Omental fat pad (tissue), 3 donors: ENCODE measurements at regions not wholly inside any gene's neighbourhood (a gene's known extent, or its start where the extent isn't known, plus 50 kb on each side); places are given as distances from the start of the nearest gene placed in this dataset.

Experiments
- ATAC-seq: fragments of 150-250 bp; one replicate; pipeline ENCODE4 v1.9.1; 2016; ENCODE audit warnings: mild to moderate bottlenecking, moderate library complexity; ENCODE audit not compliant: low FRiP score
- DNase-seq: peaks from one replicate; pipeline ENCODE4 v3.0.0-alpha.2; 2019; ENCODE audit warnings: low spot score
- CTCF ChIP-seq, 3 donors: fragments of 450-650 bp; IDR thresholded peaks; one replicate each; pipeline ENCODE4 v1.5.1; 2016 to 2017; ENCODE audit warnings: antibody characterized with exemption in 3 of 3, mild to moderate bottlenecking in 3 of 3, moderate library complexity in 2 of 3

GRCh38 chr11:37632748-37633147 lies 1034.7 kb upstream of the RAG2 start:
- DNase-seq = no peak
- TF ChIP-seq CTCF (IDR thresholded peaks at IDR 0.05) = no peak
- ATAC-seq = no peak

- DNase-seq = no peak
- no peak for TF ChIP-seq CTCF (IDR thresholded peaks at IDR 0.05)
These were observed 1032.8 kb upstream of the RAG2 start for GRCh38 chr11:37630866-37631265.

DNA sequence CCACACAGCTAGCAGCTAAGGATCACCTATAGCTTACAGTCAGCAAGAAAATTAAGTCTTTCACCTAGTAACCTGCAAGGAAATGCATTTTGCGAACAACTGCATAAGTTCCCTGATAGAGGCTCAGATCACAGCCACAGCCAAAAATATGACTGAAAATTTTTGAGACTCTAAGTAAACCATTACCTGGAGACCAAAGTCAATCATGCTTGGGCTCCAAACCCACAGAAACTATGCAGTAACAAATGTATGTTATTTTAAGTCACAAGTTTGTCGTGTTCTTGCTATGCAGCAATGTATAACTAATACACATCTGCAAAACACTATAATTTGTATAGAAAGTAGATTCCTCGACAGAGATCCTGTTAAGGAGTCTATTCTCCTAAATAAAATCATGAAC lies 1025.7 kb upstream of the RAG2 start:
- no peak for ATAC-seq
- no peak for TF ChIP-seq CTCF (IDR thresholded peaks at IDR 0.05)
- DNase-seq = no peak

More at GRCh38 chr11:37630866-37631265, 1032.8 kb upstream of the RAG2 start:
- ATAC-seq = no peak

- DNase-seq (no peak), ATAC-seq (no peak)
- TF ChIP-seq CTCF (IDR thresholded peaks at IDR 0.05) = no peak
These were observed 1023.6 kb upstream of the RAG2 start for GRCh38 chr11:37621662-37622061.

DNA sequence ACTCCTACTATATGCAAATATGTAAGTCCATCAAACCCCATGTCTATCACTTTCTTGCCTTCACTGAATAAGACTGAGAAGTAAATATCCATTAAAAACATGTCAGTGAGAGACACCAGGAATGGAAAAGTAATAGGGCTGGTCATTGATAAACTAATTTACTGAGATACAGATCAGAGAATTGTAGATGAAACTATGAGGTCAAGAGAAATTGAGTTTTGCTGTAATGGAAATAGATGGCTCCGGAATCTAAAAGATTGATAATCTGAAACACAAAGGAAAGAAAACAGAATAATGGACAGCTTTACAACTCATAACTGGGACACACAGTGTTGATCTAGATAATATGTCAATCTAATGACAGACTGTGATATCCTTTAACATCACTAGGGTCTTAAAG lies 1018.3 kb upstream of the RAG2 start:
- ATAC-seq = no peak
- no peak for DNase-seq
- TF ChIP-seq CTCF (IDR thresholded peaks at IDR 0.05) = no peak

DNA sequence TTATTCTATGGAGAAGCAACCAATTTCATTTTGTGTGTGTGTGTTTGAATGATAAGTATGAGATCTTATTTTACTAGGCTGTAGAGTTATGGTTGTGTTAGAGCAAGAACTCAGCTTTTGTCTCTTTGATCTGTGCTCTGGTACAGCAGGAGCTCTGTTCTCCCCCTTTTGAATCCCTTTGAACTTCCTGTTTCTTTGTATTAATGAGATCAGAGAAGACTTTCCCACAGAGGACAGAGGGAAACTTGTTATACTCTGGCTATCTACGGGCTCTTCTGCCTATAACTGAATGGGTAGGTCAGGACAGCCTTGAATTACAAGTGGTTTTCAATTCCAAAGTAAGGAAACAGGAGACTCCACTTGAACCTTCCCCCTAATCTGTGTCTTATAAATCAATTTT lies 1015.0 kb upstream of the RAG2 start:
- no peak for ATAC-seq
- DNase-seq = no peak
- no peak for TF ChIP-seq CTCF (IDR thresholded peaks at IDR 0.05)

GRCh38 chr11:37612146-37612545 lies 1014.1 kb upstream of the RAG2 start:
- TF ChIP-seq CTCF (IDR thresholded peaks at IDR 0.05) = no peak
- DNase-seq (no peak), ATAC-seq (no peak)
